ENCODE measurements at regions not wholly inside any gene's neighbourhood (a gene's known extent, or its start where the extent isn't known, plus 50 kb on each side); places are given as distances from the start of the nearest gene placed in this dataset.
"Not testable (repeated sequence)": the region's sequence is repeated elsewhere in the genome, so short reads cannot be mapped to it uniquely, and the experiment has no call there.

- DNase-seq (ENCODE audit: low read depth in 2 of 2): no peak
These were observed 589.9 kb downstream of the ADGRL2 start for GRCh38 chr1:82390627-82391026.

- DNase-seq (ENCODE audit: low read depth in 2 of 2): peak; percentile 7 to 14
These were observed 587.9 kb downstream of the ADGRL2 start for GRCh38 chr1:82388679-82389078.

- no peak for DNase-seq (ENCODE audit: low read depth in 2 of 2)
These were observed 586.3 kb downstream of the ADGRL2 start for GRCh38 chr1:82387012-82387366.

- DNase-seq (ENCODE audit: low read depth in 2 of 2): no peak
These were observed 585.8 kb downstream of the ADGRL2 start for GRCh38 chr1:82386365-82387011.

- DNase-seq (ENCODE audit: low read depth in 2 of 2): peak in 1 of 2 donors; percentile 36
These were observed 584.0 kb downstream of the ADGRL2 start for GRCh38 chr1:82384776-82385175.

- no peak for DNase-seq (ENCODE audit: low read depth in 2 of 2)
These were observed 576.6 kb downstream of the ADGRL2 start for GRCh38 chr1:82377201-82377884.

- no peak for DNase-seq (ENCODE audit: low read depth in 2 of 2)
These were observed 573.0 kb downstream of the ADGRL2 start for GRCh38 chr1:82373710-82374109.

GRCh38 chr1:82371844-82372498 lies 571.2 kb downstream of the ADGRL2 start:
- DNase-seq (ENCODE audit: low read depth in 2 of 2): no peak

- no peak for DNase-seq (ENCODE audit: low read depth in 2 of 2)
These were observed 566.7 kb downstream of the ADGRL2 start for GRCh38 chr1:82367456-82367855.

- DNase-seq (ENCODE audit: low read depth in 2 of 2): peak; percentile 28 to 55
These were observed 566.0 kb downstream of the ADGRL2 start for GRCh38 chr1:82366689-82367088.

- peak in 1 of 2 donors; percentile 25 for DNase-seq (ENCODE audit: low read depth in 2 of 2)
These were observed 558.8 kb downstream of the ADGRL2 start for GRCh38 chr1:82359541-82359940.

- not testable (repeated sequence) for DNase-seq (ENCODE audit: low read depth in 2 of 2)
These were observed 558.0 kb downstream of the ADGRL2 start for GRCh38 chr1:82358706-82359105.

- not testable (repeated sequence) for DNase-seq (ENCODE audit: low read depth in 2 of 2)
These were observed 553.8 kb downstream of the ADGRL2 start for GRCh38 chr1:82354546-82354945.

- no peak for DNase-seq (ENCODE audit: low read depth in 2 of 2)
These were observed 547.8 kb downstream of the ADGRL2 start for GRCh38 chr1:82348487-82348886.

- DNase-seq (ENCODE audit: low read depth in 2 of 2): no peak
These were observed 545.4 kb downstream of the ADGRL2 start for GRCh38 chr1:82346141-82346540.

GRCh38 chr1:82343381-82343780 lies 542.6 kb downstream of the ADGRL2 start:
- DNase-seq (ENCODE audit: low read depth in 2 of 2): no peak

GRCh38 chr1:82337635-82338034 lies 536.9 kb downstream of the ADGRL2 start:
- DNase-seq (ENCODE audit: low read depth in 2 of 2): no peak

GRCh38 chr1:82330330-82330729 lies 529.6 kb downstream of the ADGRL2 start:
- DNase-seq (ENCODE audit: low read depth in 2 of 2): no peak

GRCh38 chr1:82329226-82329625 lies 528.5 kb downstream of the ADGRL2 start:
- DNase-seq (ENCODE audit: low read depth in 2 of 2): no peak

GRCh38 chr1:82323144-82323841 lies 522.6 kb downstream of the ADGRL2 start:
- DNase-seq (ENCODE audit: low read depth in 2 of 2): no peak

GRCh38 chr1:82321794-82322193 lies 521.1 kb downstream of the ADGRL2 start:
- peak in 1 of 2 donors; percentile 32 for DNase-seq (ENCODE audit: low read depth in 2 of 2)

GRCh38 chr1:82319546-82319945 lies 518.8 kb downstream of the ADGRL2 start:
- DNase-seq (ENCODE audit: low read depth in 2 of 2): no peak

Measured in lung microvascular endothelial cell (primary cell).